22Rv1 (cell line): ENCODE measurements at regions not wholly inside any gene's neighbourhood (a gene's known extent, or its start where the extent isn't known, plus 50 kb on each side); places are given as distances from the start of the nearest gene placed in this dataset.

Experiments used
- ZFX ChIP-seq: fragments of 450-650 bp; IDR thresholded peaks from 2 replicates; pipeline ENCODE4 v1.6.1; 2017; ENCODE audit warnings: antibody characterized with exemption, borderline replicate concordance
- TF ChIP-seq, protein P1 (sequence below): fragments of 450-650 bp; IDR thresholded peaks from 2 replicates; pipeline ENCODE4 v1.5.1; 2017; ENCODE audit warnings: mild to moderate bottlenecking

DNA sequence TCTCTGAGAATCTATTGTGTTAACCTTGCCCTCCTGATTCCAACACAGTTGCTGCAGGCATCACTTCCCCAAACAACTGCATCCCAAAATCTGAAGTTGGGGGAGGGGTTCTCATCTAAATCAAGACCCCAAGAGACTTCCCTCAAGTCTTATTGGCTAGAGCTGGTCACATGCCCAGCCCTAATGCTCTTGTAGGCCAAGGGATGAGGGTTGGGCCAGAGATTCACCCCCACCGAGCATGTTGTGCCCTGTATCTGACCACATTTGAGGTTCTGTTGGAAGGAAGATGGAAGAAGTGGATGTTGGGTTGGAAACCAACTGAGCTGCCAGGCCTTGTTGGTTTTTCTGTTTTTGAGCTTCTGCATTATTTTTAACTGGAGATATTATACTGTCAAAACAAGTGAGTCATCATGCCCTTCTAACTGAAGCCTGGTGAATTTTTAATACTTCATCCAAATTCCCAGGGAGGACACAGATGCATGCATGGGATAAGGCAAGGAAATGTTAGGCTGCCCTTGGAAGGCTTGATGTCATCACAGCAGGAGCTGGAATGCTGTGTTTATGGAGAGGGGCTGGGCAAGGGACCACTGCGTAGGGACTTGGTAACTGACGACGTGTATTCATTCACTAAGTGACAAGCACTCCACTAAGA, 68.6 kb upstream of the CACUL1 start:
- TF ChIP-seq, protein P1, sequence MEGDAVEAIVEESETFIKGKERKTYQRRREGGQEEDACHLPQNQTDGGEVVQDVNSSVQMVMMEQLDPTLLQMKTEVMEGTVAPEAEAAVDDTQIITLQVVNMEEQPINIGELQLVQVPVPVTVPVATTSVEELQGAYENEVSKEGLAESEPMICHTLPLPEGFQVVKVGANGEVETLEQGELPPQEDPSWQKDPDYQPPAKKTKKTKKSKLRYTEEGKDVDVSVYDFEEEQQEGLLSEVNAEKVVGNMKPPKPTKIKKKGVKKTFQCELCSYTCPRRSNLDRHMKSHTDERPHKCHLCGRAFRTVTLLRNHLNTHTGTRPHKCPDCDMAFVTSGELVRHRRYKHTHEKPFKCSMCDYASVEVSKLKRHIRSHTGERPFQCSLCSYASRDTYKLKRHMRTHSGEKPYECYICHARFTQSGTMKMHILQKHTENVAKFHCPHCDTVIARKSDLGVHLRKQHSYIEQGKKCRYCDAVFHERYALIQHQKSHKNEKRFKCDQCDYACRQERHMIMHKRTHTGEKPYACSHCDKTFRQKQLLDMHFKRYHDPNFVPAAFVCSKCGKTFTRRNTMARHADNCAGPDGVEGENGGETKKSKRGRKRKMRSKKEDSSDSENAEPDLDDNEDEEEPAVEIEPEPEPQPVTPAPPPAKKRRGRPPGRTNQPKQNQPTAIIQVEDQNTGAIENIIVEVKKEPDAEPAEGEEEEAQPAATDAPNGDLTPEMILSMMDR: no peak
- no peak for TF ChIP-seq ZFX
